HL-60 (cell line): ENCODE measurements at regions not wholly inside any gene's neighbourhood (a gene's known extent, or its start where the extent isn't known, plus 50 kb on each side); places are given as distances from the start of the nearest gene placed in this dataset.

Experiments
- DNase-seq, 2 experiments: peaks; one replicate each; pipeline ENCODE4 v3.0.0-alpha.2; 2010 to 2020; ENCODE audit warnings: low read depth in 1 of 2, low spot score in 1 of 2
- H3K27ac ChIP-seq: fragments of 250-450 bp; sonication (Bioruptor Pico); replicated peaks from 2 replicates; pipeline ENCODE4 v1.5.1; 2020; ENCODE audit warnings: mild to moderate bottlenecking, moderate library complexity
- H3K27me3 ChIP-seq: fragments of 250-450 bp; sonication (Bioruptor Pico); 2 replicates; pipeline ENCODE4 v1.5.1; 2021; ENCODE audit warnings: mild to moderate bottlenecking, moderate library complexity; ENCODE audit not compliant: insufficient read depth, poor library complexity, severe bottlenecking
- H3K4me3 ChIP-seq: replicated peaks from 2 replicates; pipeline ENCODE4 v1.5.1; 2011; ENCODE audit warnings: mild to moderate bottlenecking, control low read depth, low read length; ENCODE audit not compliant: insufficient read depth
- CTCF ChIP-seq: IDR thresholded peaks from one replicate; pipeline ENCODE4 v1.5.1; 2011; ENCODE audit warnings: low read length, control low read depth, inconsistent platforms; ENCODE audit not compliant: insufficient read depth
- GABPA ChIP-seq: IDR thresholded peaks from 2 replicates; pipeline ENCODE4 v1.6.1; 2012; ENCODE audit warnings: low read depth
- POLR2AphosphoS5 ChIP-seq: IDR thresholded peaks from 2 replicates; pipeline ENCODE4 v1.6.1; 2012; ENCODE audit warnings: low read depth
- REST ChIP-seq: IDR thresholded peaks from 2 replicates; pipeline ENCODE4 v1.6.1; 2012; ENCODE audit warnings: low read depth; ENCODE audit not compliant: insufficient replicate concordance
- SPI1 ChIP-seq: IDR thresholded peaks from 2 replicates; pipeline ENCODE4 v1.6.1; 2012; ENCODE audit warnings: low read depth, mild to moderate bottlenecking, borderline replicate concordance

- TF ChIP-seq CTCF: no peak
- no peak for TF ChIP-seq GABPA
- no peak for TF ChIP-seq POLR2AphosphoS5
- no peak for TF ChIP-seq SPI1
- no peak for TF ChIP-seq REST
- H3K27me3 ChIP-seq: no peaks in the 10 kb centered on the region
- H3K4me3 ChIP-seq: no peak overlapping the region
- H3K27ac ChIP-seq: no peak overlapping the region
- DNase-seq: no peak
Measured at GRCh38 chr12:67748743-67749040, 100.1 kb downstream of the DYRK2 start.

DNA sequence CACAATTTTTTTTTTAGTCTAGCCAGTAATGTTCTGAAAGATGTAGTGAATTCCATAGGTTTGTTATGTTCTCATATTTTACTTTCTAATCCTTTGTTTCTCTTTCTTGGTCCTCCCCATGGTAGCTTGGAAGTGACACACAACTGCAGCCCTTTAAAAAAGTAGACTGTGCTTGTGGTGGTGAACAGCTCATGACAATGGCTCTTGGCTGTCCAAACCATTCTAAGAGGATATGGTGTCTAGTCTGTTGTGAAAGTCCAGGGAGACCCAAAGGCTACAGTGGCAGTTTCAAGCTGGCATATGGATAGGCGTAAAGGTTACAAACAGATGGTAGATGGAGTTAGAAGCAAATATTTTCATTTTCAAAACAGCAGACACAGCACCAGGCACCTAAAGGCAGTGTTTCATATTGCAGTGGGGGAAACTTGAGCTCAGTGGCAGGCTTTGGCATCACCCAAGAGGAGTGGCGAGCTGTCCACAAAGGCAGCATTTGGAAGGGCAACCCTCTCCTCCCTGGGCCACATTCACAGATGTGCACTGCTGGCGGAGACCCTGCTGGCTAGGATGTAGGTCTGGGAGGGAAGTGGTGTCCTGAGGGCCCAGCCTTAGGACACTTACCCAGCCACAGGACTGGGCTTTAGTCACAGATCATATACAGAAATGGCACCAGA lies 102.1 kb downstream of the DYRK2 start:
- TF ChIP-seq REST (no peak), SPI1 (no peak), POLR2AphosphoS5 (no peak), GABPA (no peak), CTCF (no peak)
- no peak overlapping the region for H3K27ac ChIP-seq
- no peak for DNase-seq
- H3K4me3 ChIP-seq: no peak overlapping the region
- H3K27me3 ChIP-seq: no peaks in the 10 kb centered on the region

DNA sequence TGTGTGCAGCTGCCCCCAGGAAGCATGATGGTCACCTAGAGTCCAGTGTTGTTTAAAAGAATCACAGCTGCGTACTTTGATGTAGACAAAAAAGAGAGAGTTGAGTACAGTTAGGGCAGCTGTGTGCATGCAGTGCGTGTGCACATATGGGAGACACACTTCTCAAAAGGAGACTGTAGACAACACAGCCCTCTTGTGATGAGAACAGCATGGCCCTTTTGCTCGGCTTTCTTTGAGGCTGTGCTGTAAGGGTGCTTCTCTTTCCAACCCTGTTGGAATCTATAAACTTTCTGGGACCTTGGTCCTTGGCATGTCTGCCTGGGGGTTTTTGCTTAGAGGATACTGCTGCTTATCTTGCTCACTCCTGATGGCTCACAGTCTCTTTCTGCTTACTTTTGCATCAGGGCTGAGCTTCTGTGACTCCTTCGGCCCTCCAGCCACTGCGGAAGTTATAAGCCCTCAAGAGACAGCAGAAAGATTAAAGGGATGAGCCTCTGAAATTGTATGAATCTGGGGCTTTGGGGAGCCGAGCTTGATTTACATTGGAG lies 102.9 kb downstream of the DYRK2 start:
- TF ChIP-seq CTCF (no peak), POLR2AphosphoS5 (no peak), REST (no peak), SPI1 (no peak)
- no peak for DNase-seq
- Histone ChIP-seq H3K4me3 (no peak overlapping the region), H3K27me3 (no peaks in the 10 kb centered on the region), H3K27ac (no peak overlapping the region)
